ENCODE measurements at regions not wholly inside any gene's neighbourhood (a gene's known extent, or its start where the extent isn't known, plus 50 kb on each side); places are given as distances from the start of the nearest gene placed in this dataset.

DNA sequence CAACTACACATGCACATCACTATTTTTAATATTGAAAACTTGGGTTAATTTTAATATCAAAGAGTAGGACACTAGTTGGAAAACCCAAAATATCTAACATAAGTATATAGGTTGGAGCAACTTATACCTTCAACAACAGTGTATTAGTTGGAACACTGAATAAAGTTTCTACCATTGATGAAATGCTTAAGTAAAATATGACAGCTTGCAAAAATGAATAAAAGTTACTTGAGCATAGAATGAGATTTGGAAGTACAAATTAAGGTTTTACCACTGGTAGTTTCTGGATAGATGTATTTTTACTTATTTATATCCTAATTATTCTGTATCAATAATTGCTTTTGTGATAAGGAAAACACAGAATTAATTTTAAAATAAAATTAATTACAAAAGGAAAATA is 1079.6 kb downstream of the ADGRL3 start:
- no peak for TF ChIP-seq POLR2AphosphoS5 (IDR thresholded peaks at IDR 0.05; ENCODE audit: insufficient read depth in 1 of 2, low read depth in 1 of 2)
- TF ChIP-seq, protein P1, sequence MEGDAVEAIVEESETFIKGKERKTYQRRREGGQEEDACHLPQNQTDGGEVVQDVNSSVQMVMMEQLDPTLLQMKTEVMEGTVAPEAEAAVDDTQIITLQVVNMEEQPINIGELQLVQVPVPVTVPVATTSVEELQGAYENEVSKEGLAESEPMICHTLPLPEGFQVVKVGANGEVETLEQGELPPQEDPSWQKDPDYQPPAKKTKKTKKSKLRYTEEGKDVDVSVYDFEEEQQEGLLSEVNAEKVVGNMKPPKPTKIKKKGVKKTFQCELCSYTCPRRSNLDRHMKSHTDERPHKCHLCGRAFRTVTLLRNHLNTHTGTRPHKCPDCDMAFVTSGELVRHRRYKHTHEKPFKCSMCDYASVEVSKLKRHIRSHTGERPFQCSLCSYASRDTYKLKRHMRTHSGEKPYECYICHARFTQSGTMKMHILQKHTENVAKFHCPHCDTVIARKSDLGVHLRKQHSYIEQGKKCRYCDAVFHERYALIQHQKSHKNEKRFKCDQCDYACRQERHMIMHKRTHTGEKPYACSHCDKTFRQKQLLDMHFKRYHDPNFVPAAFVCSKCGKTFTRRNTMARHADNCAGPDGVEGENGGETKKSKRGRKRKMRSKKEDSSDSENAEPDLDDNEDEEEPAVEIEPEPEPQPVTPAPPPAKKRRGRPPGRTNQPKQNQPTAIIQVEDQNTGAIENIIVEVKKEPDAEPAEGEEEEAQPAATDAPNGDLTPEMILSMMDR (IDR thresholded peaks at IDR 0.05): no peak
- TF ChIP-seq POLR2A (IDR thresholded peaks at IDR 0.05): no peak
